Kidney epithelial cell (primary cell): ENCODE measurements at regions not wholly inside any gene's neighbourhood (a gene's known extent, or its start where the extent isn't known, plus 50 kb on each side); places are given as distances from the start of the nearest gene placed in this dataset.
A peak's percentile ranks its signal among the peaks of the same experiment; 100 is the strongest.

Experiments
- DNase-seq: peaks from one replicate; pipeline ENCODE4 v3.0.0-alpha.2; 2010; ENCODE audit warnings: low read depth
- H3K27me3 ChIP-seq: 2 replicates; pipeline ENCODE4 v1.6.0; 2011; ENCODE audit warnings: low read length; ENCODE audit not compliant: control insufficient read depth, insufficient read depth
- H3K36me3 ChIP-seq: 2 replicates; pipeline ENCODE4 v1.5.1; 2011; ENCODE audit warnings: low read length; ENCODE audit not compliant: control insufficient read depth, insufficient read depth
- H3K4me3 ChIP-seq: 2 replicates; pipeline ENCODE4 v1.5.1; 2011; ENCODE audit warnings: low read depth, mild to moderate bottlenecking, control low read depth, low read length
- TF ChIP-seq, protein P1 (sequence below): IDR thresholded peaks from 2 replicates; pipeline ENCODE4 v1.5.1; 2011; ENCODE audit warnings: mild to moderate bottlenecking, moderate library complexity, low read length, control low read depth, inconsistent platforms; ENCODE audit not compliant: insufficient read depth, poor library complexity, severe bottlenecking

DNA sequence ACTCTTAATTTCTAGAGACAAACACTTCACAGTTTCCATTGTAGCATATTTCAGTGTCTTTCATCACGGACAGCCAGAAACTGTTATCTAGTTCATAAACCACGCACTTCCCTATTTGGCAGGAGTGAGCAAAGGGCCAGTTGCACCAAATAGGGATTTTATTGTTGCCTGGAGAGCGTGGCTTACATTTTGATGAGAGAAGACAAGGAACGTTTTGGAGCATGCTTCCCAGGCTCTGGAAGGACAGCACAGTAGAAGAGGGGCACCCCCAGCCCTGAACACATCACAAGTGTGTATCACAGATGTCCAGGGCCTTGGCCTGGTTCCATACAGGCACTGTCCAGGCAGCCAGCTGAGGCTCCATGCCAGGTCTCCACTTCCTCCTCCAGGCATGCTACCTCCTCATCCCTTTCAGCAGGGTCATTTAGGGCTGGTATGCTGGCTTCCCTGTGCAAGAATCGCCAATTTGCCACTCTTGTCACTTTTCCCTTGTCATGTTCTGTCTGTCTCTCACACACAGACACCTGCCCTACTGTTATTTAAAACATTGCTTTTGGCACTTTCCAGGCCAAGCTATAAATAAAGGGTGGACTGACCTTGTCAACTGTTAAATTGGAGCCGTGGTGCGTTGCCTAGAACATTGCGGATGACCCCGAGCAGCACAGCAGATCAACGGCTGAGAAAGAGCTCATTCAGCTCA, 235.0 kb upstream of the GMDS start:
- H3K27me3 ChIP-seq = no peaks in the 10 kb centered on the region
- TF ChIP-seq, protein P1, sequence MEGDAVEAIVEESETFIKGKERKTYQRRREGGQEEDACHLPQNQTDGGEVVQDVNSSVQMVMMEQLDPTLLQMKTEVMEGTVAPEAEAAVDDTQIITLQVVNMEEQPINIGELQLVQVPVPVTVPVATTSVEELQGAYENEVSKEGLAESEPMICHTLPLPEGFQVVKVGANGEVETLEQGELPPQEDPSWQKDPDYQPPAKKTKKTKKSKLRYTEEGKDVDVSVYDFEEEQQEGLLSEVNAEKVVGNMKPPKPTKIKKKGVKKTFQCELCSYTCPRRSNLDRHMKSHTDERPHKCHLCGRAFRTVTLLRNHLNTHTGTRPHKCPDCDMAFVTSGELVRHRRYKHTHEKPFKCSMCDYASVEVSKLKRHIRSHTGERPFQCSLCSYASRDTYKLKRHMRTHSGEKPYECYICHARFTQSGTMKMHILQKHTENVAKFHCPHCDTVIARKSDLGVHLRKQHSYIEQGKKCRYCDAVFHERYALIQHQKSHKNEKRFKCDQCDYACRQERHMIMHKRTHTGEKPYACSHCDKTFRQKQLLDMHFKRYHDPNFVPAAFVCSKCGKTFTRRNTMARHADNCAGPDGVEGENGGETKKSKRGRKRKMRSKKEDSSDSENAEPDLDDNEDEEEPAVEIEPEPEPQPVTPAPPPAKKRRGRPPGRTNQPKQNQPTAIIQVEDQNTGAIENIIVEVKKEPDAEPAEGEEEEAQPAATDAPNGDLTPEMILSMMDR = no peak
- H3K4me3 ChIP-seq = no peak overlapping the region
- DNase-seq = no peak
- H3K36me3 ChIP-seq = no peaks in the 10 kb centered on the region

GRCh38 chr6:2478200-2478599, 232.8 kb upstream of the GMDS start:
- no peaks in the 10 kb centered on the region for H3K27me3 ChIP-seq
- TF ChIP-seq, protein P1 = no peak
- no peak overlapping the region for H3K4me3 ChIP-seq
- DNase-seq = peak; percentile 47
- H3K36me3 ChIP-seq = no peaks in the 10 kb centered on the region

- TF ChIP-seq, protein P1 = no peak
- DNase-seq = no peak
- H3K27me3 ChIP-seq = no peaks in the 10 kb centered on the region
Observed at GRCh38 chr6:2477666-2478065, 232.3 kb upstream of the GMDS start.

DNA sequence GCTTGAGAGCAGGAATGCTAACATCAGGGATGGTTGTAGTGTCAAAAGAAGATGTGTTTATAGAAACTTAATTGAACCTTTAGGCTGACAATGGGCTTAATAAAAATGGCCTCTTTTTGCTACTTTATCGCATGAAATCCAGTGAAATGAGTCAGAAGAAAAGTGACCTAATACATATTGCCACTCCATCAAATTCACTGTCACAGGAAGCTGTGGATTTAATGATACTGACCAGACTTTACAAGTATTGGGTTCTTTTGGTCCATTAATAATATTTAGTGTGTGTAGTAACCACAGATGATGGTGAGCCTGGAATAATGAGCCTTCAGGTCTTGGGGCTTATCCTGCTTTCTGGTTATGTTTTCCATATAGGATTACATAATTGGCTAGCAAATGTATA, 231.8 kb upstream of the GMDS start:
- DNase-seq = no peak
- TF ChIP-seq, protein P1 = no peak
- H3K4me3 ChIP-seq = no peak overlapping the region
- no peaks in the 10 kb centered on the region for H3K27me3 ChIP-seq
- no peaks in the 10 kb centered on the region for H3K36me3 ChIP-seq

More at GRCh38 chr6:2477666-2478065, 232.3 kb upstream of the GMDS start:
- H3K4me3 ChIP-seq = no peak overlapping the region
- H3K36me3 ChIP-seq = no peaks in the 10 kb centered on the region

GRCh38 chr6:2476376-2476775, 231.0 kb upstream of the GMDS start:
- Histone ChIP-seq H3K27me3 (no peaks in the 10 kb centered on the region), H3K4me3 (no peak overlapping the region), H3K36me3 (no peaks in the 10 kb centered on the region)
- DNase-seq = peak; percentile 50
- TF ChIP-seq, protein P1 = no peak

DNA sequence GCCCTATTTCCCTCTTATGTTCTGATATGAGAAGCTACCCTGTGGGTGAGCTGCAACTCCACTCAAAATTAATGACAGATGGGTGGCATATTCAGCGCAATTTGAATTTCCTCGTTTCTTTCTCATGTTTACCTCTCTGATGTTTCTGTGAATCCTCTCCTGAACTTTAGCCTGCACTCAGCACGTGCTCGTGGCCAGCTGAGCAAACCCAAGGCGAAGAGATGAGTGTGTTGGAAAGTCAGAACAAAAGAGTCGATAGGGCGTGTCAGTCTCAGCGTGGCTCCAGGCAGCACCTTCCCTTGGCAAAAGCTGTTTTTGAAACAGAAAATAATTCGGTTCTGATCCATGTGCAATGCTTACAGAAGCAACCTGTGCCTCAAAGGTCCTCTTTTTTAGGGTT, 226.1 kb upstream of the GMDS start:
- TF ChIP-seq, protein P1 = no peak
- DNase-seq = no peak
- Histone ChIP-seq H3K27me3 (peaks cover 22% of the 10 kb centered on the region), H3K4me3 (no peak overlapping the region), H3K36me3 (no peaks in the 10 kb centered on the region)
